Stimulated activated CD4-positive, alpha-beta T cell treated with anti-CD3 and anti-CD28 coated beads, Interleukin-15, amount 100 ng/mL, for 48 hours (primary cell): ENCODE measurements at regions not wholly inside any gene's neighbourhood (a gene's known extent, or its start where the extent isn't known, plus 50 kb on each side); places are given as distances from the start of the nearest gene placed in this dataset.
"Not testable (repeated sequence)": the region's sequence is repeated elsewhere in the genome, so short reads cannot be mapped to it uniquely, and the experiment has no call there.

ENCODE experiments used
- DNase-seq, 2 donors: peaks; one replicate each; pipeline ENCODE4 v3.0.0-alpha.2; 2020; ENCODE audit warnings: low read depth in 2 of 2

DNA sequence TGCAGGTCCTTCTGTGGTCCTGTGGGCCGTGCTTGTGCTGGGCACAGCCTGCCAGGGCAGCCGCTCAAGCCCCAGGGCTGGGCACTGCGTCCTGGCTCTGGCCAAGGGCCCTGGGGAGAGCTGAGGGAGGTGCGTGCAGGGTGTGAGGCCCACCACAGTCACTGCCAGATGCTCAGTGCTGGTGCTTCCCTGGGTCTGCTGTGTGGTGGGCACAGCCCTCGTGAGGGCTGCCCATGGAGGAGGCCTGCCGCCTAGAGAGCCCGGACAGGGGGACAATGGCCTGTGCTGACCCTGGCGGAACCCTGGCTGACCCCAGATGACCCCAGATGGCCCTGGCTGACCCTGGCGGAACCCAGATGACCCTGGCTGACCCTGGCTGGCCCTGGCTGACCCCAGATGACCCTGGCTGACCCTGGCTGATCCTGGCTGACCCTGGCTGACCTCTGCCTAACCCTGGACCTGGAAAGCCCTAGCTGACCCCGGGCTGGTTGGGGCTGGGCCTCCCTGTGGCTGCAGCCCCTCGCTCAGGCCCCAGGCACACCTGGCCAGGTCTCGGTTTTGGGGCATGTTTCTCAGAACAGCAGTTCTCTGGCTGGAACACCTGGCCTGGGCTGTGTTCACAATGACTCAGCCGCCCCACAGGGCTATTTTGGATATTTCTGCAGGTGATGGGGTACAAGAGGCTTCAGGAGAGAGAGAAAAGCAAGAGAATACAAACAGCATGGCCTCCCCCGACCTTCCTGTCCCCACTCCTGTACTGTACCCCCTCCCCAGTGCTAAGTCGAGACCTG is 55.4 kb downstream of the TMEM121 start:
- DNase-seq: no peak

DNA sequence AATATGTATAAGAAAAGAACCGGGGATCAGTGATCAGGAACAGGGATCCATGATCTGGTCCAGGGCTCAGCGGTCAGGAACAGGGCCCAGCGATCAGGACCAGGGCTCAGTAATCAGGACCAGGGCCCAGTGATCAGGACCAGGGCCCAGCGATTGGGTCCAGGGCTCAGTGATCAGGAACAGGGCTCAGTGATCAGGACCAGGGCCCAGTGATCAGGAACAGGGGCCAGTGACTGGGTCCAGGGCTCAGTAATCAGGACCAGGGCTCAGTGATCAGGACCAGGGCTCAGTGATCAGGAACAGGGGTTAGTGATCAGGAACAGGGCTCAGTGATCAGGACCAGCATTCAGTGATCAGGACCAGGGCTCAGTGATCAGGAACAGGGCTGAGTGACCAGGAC is 56.3 kb downstream of the TMEM121 start:
- no peak for DNase-seq

DNA sequence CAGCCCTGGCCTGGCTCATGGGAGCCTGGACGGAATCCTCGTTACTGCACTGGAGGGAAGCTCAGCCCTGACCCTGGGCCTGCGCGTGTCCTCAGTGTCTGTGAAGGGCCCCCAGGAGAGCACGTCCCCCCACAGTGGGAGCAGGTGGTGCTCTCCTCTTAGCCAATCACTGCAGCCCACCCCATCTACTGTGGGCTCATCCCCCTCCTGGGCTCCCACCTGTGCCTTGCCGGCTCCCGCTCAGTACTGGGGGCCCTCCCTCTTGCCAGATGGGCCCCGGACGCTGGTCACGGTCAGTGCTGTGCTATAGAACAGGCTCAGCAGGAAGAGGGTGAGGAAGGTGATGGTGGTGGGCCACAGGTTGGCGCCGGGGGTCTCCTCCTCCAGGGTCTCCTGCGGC is 57.5 kb downstream of the TMEM121 start:
- DNase-seq: not testable (repeated sequence)

DNA sequence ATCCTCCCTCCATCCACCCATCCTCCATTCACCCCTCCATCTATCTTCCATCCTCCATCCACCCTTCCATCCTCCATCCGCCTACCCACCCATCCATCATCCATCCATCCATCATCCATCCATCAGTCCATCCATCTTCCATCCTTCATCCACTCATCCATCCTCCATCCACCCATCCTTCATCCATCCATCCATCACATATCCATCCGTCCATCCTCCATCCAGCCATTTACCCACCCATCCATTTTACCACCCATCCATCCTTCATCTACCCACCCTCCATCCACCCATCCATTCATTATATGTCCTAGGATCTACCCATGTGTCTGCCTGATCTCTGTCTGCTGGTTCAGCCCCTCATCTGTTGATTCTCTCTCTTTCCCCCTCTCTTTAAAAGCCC is 58.9 kb downstream of the TMEM121 start:
- not testable (repeated sequence) for DNase-seq

DNA sequence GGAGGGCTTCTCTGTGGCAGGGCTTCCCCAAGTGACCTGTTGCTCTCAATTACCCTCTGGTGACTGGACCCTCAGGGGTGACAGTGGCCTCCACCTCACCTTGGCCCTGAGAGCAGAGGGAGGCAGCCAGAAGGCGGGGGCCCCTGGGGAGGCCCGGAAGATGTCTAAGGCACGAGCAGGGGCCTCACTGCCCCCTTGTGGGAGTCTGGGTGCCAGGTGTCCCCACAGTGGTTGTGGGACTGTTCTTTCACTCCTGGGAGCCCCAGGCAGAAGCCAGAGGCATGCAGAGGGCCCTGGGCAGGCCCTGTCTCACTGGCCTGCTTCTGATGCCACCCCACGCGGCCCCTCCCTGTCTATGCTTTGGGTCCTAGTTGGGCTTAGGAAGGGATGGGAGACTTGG is 59.3 kb downstream of the TMEM121 start:
- not testable (repeated sequence) for DNase-seq

DNA sequence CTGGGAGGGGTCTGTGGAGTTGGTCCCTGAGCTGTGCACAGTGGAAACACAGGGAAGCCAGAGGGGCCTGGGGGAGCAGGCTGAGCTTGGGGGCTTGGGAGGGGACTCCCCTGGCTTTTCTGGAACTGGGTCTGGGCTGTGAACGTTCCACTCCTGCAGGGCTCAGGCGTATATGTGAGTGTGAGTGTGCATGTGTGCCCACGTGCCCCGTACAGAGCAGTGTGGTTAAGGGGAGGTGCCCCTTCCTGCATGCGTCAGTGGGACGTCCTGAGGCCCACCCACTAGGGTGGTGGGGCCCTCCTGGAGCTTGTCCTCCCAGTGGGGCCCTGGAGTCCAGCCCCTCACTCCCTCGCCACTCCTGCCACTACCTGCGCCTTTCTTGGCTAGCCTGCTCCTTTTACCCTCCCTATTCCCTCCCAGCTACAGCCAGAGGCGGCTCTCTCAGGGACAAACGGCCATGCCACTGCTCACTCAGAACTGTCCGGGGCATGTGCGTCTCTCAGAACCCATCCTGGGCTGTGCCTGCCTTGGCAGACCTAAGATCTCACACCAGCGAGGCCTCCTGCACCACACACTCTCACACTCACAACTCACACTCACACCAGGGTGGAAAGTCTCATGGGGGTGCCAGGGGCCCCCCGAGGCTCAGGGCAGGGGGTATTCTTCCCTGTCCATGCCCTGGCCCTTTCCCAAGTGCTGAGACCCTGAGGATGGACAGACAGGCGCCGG is 59.9 kb downstream of the TMEM121 start:
- not testable (repeated sequence) for DNase-seq

DNA sequence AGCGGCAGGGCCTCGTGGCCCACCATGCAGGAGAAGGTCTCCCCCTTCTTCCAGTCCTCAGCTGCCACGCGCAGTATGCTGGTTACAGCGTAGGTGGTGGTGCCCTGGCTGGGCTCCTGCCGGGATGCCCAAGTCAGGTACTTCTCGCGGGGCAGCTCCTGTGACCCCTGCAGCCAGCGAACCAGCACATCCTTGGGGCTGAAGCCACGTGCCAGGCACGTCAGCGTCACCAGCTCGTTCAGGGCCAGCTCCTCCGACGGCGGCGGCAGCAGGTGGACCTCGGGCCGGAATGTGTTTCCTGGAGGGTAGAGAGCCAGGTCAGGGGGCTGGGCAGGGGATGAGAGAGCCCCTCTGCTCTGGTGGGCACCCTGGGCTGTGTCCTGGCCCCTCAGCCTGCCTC is 60.7 kb downstream of the TMEM121 start:
- not testable (repeated sequence) for DNase-seq

DNA sequence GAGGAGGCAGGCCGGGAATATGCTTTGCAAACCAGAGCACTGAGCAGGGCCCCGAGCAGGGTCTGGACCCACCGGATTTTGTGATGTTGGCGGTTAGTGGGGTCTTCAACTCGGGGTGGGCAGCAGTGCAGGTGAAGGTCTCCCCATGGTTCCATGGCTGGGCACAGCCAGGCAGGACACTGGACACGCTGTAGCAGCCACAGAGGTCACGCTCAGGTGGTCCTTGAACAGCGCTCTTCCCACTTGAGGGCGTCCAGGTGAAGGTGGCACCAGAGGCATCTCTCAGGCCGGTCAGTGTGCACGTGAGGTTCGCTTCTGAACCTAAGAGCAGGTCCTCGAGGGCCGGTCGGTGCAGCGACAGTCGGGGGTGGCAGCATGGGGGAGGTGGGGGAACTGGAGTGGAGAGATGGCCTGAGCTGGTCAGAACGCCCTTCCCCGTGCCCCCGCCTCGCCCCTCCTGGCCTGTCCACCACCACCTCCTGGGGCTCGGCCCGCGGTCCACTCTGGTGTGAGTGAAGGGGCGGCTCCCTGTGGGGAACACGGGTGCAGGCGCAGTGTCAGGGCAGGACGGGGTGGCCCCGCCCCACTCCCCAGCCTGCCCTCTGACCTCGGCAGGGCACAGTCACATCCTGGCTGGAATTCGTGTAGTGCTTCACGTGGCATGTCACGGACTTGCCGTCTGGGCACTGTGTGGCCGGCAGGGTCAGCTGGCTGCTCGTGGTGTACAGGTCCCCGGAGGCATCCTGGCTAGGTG is 61.3 kb downstream of the TMEM121 start:
- not testable (repeated sequence) for DNase-seq

DNA sequence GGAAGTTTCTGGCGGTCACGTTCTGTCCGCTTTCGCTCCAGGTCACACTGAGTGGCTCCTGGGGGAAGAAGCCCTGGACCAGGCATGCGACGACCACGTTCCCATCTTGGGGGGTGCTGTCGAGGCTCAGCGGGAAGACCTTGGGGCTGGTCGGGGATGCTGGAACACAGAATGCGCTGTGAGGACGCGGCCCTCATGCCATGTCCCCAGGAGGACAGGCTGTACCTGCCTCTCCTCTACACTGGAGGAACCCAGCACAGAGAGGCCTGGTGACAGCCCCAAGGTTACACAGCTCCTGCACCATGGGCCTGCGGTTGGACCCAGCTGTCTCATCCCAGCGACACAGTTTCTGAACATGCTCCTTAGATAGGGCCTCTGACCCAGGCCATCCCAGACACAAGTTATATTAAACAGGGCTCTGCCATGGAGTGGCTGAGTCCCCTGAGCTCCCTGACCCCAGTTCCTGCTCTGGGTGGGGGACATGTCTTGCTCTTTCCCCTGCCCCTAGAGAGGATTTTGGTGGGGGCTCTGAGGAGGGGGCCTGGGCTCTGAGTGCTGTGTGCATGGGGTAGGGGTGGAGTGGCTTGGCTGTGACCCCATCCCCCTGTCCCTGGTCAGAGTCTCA is 62.0 kb downstream of the TMEM121 start:
- no peak for DNase-seq

DNA sequence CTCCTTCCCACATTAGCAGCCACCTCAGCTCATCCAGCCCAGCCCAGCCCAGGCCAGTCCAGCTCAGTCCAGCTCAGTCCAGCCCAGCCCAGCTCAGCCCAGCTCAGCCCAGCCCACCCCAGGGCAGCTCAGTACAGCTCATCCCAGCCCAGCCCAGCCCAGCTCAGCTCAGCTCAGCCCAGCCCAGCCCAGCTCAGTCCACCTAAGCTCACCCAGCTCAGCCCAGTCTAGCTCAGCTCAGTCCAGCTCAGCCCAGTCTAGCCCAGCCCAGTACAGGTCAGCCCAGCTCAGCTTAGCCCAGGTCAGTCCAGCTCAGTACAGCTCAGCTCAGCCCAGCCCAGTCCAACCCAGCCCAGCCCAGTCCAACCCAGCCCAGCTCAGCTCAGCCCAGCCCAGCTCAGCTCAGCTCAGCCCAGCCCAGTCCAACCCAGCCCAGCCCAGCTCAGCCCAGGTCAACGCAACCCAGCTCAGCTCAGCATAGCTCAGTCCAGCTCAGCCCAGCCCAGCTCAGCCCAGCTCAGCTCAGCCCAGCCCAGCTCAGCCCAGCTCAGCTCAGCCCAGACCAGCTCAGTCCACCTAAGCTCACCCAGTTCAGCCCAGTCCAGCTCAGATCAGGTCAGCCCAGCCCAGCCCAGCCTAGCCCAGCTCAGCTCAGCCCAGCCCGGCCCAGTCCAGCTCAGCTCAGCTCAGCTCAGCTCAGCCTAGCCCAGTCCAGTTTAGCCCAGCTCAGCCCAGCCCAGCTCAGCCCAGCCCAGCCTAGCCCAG is 63.0 kb downstream of the TMEM121 start:
- DNase-seq: no peak

DNA sequence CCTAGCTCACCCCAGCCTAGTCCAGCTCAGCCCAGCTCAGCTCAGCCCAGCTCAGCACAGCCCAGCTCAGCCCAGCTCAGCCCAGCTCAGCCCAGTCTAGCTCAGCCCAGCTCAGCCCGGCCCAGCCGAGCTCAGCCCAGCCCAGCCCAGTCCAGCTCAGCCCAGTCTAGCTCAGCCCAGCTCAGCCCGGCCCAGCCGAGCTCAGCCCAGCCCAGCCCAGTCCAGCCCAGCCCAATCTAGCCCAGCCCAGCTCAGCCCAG is 63.5 kb downstream of the TMEM121 start:
- DNase-seq: not testable (repeated sequence)

DNA sequence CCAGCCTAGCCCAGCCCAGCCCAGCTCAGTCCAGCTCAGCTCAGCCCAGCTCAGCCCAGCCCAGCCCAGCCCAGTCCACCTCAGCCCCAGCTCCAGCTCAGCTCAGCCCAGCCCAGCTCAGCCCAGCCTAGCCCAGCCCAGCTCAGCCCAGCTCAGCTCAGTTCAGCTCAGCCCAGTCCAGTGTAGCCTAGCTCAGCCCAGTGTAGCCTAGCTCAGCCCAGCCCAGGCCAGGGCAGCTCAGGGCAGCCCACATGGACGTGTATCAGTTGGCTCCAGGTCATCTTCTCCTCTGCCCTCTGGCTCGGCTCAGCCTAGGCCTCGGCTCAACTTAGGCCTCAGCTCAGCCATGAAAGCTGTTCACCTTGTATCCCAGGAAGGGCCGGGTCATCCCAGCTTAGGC is 64.7 kb downstream of the TMEM121 start:
- no peak for DNase-seq

DNA sequence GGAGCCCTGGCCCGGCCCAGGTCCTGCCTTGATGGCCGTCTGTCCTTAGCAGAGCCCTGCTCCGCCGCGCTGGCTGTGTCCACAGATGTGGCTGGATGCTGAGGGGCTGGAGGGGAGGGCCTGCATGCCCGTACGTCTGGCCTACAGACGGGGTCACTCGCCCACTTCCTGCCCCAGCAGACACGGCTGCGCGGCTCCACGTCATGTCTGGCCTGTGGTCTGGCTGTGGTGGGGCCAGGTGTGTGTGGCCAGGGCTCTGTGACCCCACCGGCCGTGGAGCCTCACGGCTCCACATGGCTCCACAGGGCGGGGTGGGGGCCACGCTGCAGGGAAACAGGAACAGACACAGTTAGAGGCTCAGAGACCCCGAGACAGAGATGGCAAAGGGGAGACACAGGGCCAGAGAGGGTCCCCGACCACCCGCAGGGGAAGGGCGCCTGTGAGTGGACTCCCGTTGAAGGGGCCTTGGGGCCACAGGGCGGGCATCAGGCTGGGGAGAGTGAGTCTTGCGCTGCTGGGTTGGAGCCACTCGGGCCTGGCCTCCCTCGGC is 65.5 kb downstream of the TMEM121 start:
- DNase-seq: not testable (repeated sequence)

DNA sequence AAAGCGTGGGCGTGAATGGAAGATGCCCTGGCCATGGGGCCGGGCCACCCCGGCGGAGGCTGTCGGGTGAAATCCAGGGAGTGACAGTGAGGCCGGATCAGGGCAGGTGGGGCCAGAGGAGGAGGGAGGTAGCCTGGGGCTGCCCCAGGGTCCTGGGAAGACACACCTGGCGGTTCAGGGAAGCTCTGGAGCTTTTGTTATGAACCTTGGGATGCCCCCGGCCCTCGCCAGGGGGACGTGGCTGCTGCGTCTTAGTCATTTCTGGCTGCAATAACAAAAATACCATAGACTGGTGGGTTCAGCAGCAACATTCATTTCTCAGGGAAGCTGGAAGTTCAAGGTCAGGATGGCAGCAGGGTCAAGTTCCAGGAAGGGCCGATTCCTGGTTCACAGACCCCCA is 66.3 kb downstream of the TMEM121 start:
- not testable (repeated sequence) for DNase-seq

DNA sequence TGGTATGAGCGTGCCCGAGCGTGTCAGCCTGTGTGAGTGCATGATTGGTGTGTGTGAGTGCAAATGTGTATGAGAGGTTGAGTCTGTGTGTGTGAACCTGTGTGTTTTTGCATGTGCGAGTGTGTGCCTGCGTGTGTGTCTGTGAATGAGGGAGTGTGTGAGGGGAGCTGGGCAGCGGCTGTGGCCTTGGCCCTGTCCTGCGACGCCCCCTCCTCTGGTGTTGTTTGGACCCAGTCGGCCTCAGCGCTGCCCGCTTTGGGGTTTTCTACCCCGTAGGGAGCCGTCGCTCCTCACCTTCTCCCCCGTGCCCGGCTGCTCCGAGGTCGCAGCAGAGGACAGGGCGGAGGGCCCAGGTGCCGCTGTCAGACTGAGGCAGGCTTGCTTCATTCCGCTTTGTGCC is 69.0 kb downstream of the TMEM121 start:
- not testable (repeated sequence) for DNase-seq

DNA sequence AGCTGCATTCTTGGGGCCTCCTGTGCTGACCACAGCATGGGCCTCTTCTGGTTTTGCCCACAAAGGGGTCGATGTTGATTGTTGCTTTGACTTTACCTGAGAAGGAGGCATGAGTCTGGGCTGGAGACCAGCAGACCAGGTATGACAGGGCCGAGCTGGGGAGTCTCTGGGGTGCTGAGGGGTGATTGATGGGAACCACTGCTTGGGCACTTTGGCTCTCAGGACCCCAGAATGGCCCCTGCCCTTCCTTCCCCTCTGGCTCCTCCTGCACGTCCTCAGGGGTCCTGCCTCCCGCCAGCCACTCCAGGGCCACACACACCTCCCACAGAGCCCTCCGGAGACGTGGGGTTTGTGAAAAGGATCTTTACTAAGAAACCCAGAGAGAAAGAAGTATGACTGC is 70.0 kb downstream of the TMEM121 start:
- DNase-seq: not testable (repeated sequence)

DNA sequence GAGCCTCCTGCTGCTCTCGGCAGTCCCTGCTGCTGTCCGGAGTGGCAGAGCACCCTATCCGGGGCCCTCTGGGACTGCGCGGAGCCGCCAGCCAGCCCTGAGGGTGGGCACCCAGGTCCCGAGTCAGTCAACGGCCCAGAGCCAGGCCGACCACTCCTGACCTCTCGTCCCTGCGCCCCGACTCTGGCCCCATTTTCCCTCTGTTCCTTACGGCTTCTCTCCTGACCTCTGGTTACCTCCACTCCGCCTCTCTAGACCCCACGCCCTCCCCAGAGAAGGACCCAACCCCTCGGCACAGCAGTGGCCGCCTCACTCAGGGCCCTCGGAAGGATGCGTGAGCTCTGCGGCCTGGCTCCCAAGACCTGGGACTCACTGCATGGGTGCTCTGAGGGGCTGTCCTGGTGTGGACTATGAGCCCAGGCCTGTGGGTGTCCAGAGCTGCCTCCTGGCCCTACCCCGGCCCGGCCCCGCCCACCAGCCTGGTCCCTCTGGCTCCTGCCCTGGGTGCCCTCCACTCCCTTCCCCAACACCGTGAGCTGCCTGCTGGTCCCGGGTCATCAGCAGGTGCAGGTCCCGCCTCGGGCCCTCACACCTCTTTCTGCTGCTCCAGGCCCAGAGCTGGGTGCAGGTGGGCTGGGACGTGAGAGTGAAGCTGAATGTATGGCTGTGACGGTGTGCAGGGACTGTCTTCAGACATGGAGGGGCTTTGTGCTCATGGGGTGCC is 71.8 kb downstream of the TMEM121 start:
- DNase-seq: not testable (repeated sequence)

DNA sequence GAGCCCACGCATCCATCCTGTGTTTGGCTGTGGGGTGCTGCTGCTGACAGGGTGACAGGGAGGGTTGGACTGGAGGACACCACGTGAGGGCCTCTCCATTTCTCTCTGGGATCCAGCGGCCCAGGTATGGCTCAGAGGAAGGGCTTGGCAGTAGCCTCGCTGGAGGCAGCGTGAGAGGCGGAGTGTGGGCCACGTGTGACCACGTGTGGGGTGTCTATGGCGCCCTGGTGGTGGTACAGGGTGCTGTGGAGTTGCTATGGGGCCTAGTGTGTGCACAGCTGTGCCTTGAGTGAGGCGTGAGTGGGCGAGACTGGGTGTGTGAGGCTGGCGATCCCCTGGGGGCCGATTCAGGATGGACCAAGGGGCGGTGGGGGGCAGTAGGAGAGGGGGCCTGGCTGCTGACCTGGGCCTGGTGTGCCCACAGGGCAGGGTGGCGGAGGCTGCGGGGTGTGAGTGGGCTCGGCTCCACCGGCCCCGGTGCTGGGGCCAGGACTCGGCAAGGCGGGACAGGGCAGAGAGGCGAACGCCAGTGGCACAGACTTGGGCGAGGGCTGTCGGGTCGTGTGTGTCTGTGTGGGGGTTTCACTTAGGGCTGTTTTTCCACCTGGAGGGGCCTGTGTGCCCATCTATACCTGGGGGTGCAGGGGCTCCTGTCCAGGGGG is 72.7 kb downstream of the TMEM121 start:
- DNase-seq: not testable (repeated sequence)

DNA sequence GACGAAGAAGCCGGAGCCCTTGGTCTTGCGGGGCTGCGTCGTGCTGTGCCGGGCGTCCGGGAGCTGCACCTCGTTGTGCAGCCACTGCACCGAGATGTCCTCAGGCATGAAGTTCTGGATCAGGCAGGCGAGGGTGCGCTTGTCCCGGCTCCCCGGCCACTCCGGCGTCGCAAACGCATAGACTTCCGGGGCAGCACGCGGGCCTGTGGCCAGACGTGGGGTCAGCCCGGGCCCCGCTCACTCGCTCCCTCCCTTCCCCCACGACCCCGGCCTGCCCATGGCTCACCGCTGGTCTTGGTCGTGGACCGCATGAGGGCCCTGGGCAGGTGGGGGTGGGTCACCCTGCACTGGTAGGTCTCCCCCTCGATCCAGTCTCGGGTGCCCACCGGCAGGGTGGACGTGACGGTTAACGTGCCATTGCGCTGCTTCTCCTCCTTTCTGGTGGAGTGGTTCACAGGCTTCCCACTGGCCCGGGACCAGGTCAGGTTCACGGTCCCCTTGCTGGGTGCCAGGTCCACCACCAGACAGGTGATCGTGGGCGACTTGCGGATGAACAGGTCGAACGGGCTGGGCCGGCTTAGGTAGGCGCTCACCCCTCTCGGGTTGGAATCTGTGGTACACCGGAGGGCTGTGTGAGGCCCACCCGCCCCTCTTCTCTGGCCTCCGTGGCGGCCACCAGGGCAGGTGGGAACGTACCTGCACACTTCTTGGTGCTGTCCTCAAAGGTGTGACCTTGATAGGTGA is 74.0 kb downstream of the TMEM121 start:
- DNase-seq: not testable (repeated sequence)
